OCI-LY7 (cell line): ENCODE measurements at regions not wholly inside any gene's neighbourhood (a gene's known extent, or its start where the extent isn't known, plus 50 kb on each side); places are given as distances from the start of the nearest gene placed in this dataset.

Experiments
- EZH2phosphoT487 ChIP-seq: fragments of 200-600 bp; sonication (generic); IDR thresholded peaks from 2 replicates; pipeline ENCODE4 v1.6.1; 2018; ENCODE audit warnings: low read depth, borderline replicate concordance, mild to moderate bottlenecking, mixed run types, antibody characterized with exemption, low read length, moderate library complexity, mixed read lengths
- TF ChIP-seq, protein P1 (sequence below): fragments of 200-600 bp; sonication (generic); conservative IDR thresholded peaks from 2 replicates; pipeline ENCODE4 v1.5.1; 2014; ENCODE audit warnings: mild to moderate bottlenecking, antibody characterized with exemption, low read length, moderate library complexity, mixed read lengths

DNA sequence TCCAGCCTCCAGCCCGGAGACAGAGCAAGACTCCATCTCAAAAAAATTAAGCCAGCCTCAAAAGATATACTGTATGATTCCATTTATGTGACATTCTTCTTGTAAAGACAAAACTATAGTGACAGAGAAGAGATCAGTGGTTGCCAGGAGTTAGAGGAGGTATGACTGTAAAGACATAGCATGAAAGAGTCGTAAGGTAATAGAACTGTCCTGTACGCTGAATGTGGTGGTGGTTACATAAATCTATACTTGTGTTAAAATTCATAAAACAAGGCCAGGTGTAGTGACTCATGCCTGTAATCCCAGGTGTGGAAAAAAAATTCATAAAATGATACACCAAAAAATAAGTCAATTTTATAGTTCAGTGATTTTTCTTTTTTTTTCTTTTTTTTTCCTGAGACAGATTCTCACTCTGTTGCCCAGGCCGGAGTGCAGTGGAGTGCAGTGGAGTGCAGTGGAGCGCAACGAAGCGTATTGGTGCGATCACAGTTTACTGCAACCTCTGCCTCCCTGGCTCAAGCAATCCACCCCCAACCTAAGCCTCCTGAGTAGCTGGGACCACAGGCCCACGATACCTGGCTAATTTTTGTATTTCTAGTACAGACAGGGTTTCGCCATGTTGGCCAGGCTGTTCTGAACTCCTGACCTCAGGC is 84.9 kb upstream of the CXADR start:
- no peak for TF ChIP-seq EZH2phosphoT487
- TF ChIP-seq, protein P1, sequence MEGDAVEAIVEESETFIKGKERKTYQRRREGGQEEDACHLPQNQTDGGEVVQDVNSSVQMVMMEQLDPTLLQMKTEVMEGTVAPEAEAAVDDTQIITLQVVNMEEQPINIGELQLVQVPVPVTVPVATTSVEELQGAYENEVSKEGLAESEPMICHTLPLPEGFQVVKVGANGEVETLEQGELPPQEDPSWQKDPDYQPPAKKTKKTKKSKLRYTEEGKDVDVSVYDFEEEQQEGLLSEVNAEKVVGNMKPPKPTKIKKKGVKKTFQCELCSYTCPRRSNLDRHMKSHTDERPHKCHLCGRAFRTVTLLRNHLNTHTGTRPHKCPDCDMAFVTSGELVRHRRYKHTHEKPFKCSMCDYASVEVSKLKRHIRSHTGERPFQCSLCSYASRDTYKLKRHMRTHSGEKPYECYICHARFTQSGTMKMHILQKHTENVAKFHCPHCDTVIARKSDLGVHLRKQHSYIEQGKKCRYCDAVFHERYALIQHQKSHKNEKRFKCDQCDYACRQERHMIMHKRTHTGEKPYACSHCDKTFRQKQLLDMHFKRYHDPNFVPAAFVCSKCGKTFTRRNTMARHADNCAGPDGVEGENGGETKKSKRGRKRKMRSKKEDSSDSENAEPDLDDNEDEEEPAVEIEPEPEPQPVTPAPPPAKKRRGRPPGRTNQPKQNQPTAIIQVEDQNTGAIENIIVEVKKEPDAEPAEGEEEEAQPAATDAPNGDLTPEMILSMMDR = no peak
